ENCODE measurements at regions not wholly inside any gene's neighbourhood (a gene's known extent, or its start where the extent isn't known, plus 50 kb on each side); places are given as distances from the start of the nearest gene placed in this dataset.

DNA sequence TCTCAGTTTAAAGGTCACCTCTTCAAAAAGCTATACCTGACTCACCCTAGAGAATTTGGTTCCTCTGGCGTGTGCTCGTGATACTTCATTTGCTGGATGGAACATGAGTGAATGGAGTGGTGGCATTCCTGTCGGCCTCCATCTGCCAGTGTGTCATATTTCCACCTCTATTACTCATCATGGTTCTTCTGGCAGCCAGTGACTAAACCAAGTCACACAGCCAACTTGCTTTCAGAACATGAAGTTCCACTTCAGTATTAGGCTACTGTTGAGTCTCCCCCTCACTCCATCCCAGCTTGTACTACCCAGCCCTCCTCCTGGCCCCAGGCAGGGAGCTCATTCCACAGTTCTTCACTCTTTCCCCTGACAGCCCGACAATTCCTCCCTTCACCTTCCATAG lies 169.8 kb downstream of the MREG start (continued):
- TF ChIP-seq, protein P1, sequence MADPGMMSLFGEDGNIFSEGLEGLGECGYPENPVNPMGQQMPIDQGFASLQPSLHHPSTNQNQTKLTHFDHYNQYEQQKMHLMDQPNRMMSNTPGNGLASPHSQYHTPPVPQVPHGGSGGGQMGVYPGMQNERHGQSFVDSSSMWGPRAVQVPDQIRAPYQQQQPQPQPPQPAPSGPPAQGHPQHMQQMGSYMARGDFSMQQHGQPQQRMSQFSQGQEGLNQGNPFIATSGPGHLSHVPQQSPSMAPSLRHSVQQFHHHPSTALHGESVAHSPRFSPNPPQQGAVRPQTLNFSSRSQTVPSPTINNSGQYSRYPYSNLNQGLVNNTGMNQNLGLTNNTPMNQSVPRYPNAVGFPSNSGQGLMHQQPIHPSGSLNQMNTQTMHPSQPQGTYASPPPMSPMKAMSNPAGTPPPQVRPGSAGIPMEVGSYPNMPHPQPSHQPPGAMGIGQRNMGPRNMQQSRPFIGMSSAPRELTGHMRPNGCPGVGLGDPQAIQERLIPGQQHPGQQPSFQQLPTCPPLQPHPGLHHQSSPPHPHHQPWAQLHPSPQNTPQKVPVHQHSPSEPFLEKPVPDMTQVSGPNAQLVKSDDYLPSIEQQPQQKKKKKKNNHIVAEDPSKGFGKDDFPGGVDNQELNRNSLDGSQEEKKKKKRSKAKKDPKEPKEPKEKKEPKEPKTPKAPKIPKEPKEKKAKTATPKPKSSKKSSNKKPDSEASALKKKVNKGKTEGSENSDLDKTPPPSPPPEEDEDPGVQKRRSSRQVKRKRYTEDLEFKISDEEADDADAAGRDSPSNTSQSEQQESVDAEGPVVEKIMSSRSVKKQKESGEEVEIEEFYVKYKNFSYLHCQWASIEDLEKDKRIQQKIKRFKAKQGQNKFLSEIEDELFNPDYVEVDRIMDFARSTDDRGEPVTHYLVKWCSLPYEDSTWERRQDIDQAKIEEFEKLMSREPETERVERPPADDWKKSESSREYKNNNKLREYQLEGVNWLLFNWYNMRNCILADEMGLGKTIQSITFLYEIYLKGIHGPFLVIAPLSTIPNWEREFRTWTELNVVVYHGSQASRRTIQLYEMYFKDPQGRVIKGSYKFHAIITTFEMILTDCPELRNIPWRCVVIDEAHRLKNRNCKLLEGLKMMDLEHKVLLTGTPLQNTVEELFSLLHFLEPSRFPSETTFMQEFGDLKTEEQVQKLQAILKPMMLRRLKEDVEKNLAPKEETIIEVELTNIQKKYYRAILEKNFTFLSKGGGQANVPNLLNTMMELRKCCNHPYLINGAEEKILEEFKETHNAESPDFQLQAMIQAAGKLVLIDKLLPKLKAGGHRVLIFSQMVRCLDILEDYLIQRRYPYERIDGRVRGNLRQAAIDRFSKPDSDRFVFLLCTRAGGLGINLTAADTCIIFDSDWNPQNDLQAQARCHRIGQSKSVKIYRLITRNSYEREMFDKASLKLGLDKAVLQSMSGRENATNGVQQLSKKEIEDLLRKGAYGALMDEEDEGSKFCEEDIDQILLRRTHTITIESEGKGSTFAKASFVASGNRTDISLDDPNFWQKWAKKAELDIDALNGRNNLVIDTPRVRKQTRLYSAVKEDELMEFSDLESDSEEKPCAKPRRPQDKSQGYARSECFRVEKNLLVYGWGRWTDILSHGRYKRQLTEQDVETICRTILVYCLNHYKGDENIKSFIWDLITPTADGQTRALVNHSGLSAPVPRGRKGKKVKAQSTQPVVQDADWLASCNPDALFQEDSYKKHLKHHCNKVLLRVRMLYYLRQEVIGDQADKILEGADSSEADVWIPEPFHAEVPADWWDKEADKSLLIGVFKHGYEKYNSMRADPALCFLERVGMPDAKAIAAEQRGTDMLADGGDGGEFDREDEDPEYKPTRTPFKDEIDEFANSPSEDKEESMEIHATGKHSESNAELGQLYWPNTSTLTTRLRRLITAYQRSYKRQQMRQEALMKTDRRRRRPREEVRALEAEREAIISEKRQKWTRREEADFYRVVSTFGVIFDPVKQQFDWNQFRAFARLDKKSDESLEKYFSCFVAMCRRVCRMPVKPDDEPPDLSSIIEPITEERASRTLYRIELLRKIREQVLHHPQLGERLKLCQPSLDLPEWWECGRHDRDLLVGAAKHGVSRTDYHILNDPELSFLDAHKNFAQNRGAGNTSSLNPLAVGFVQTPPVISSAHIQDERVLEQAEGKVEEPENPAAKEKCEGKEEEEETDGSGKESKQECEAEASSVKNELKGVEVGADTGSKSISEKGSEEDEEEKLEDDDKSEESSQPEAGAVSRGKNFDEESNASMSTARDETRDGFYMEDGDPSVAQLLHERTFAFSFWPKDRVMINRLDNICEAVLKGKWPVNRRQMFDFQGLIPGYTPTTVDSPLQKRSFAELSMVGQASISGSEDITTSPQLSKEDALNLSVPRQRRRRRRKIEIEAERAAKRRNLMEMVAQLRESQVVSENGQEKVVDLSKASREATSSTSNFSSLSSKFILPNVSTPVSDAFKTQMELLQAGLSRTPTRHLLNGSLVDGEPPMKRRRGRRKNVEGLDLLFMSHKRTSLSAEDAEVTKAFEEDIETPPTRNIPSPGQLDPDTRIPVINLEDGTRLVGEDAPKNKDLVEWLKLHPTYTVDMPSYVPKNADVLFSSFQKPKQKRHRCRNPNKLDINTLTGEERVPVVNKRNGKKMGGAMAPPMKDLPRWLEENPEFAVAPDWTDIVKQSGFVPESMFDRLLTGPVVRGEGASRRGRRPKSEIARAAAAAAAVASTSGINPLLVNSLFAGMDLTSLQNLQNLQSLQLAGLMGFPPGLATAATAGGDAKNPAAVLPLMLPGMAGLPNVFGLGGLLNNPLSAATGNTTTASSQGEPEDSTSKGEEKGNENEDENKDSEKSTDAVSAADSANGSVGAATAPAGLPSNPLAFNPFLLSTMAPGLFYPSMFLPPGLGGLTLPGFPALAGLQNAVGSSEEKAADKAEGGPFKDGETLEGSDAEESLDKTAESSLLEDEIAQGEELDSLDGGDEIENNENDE (IDR thresholded peaks at IDR 0.05; ENCODE audit: insufficient replicate concordance, low read length), result no peak
- TF ChIP-seq ZNF274 (IDR thresholded peaks at IDR 0.05; ENCODE audit: borderline replicate concordance, extremely low read depth, low read length) (no peak), NRF1 (IDR thresholded peaks at IDR 0.05; ENCODE audit: low read depth, low read length) (no peak), BCL11A (IDR thresholded peaks at IDR 0.05; ENCODE audit: low read depth in 2 of 2, low read length in 2 of 2) (no peak)
- TF ChIP-seq, protein P2, sequence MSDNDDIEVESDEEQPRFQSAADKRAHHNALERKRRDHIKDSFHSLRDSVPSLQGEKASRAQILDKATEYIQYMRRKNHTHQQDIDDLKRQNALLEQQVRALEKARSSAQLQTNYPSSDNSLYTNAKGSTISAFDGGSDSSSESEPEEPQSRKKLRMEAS (IDR thresholded peaks at IDR 0.05), result no peak
- TF ChIP-seq, protein P3, sequence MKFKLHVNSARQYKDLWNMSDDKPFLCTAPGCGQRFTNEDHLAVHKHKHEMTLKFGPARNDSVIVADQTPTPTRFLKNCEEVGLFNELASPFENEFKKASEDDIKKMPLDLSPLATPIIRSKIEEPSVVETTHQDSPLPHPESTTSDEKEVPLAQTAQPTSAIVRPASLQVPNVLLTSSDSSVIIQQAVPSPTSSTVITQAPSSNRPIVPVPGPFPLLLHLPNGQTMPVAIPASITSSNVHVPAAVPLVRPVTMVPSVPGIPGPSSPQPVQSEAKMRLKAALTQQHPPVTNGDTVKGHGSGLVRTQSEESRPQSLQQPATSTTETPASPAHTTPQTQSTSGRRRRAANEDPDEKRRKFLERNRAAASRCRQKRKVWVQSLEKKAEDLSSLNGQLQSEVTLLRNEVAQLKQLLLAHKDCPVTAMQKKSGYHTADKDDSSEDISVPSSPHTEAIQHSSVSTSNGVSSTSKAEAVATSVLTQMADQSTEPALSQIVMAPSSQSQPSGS (IDR thresholded peaks at IDR 0.05; ENCODE audit: low read length), result no peak

All from H1 (cell line).